A673 (cell line): ENCODE measurements at regions not wholly inside any gene's neighbourhood (a gene's known extent, or its start where the extent isn't known, plus 50 kb on each side); places are given as distances from the start of the nearest gene placed in this dataset.

Source experiments
- BruUV-seq: library from RNA; stranded (reverse); fragments of 400-500 nt; replicated peaks from 2 replicates; lab custom pipeline; 2021; lab: Mats Ljungman, UMichigan
- CTCF ChIA-PET: fragments of 300-600 bp; sonication (Branson Sonifier 250); formaldehyde crosslinking; loops from one replicate; lab custom pipeline; 2022; ENCODE audit warnings: antibody characterized with exemption; lab: Charles Lee
- POLR2A ChIA-PET: fragments of 300-600 bp; sonication (Branson Sonifier 250); formaldehyde crosslinking; loops from one replicate; lab custom pipeline; 2022; ENCODE audit warnings: antibody characterized with exemption; ENCODE audit not compliant: low non-redundant PET; lab: Charles Lee
- DNase-seq: peaks from one replicate; pipeline ENCODE4 v3.0.0-alpha.2; 2015; ENCODE audit warnings: low spot score
- H3K27ac ChIP-seq: fragments of 200-600 bp; sonication (generic); 2 replicates; pipeline ENCODE4 v1.5.1; 2016; ENCODE audit warnings: mixed run types, low read depth, mild to moderate bottlenecking, mixed read lengths, antibody characterized with exemption, low read length; ENCODE audit not compliant: poor library complexity, severe bottlenecking
- H3K27me3 ChIP-seq: fragments of 200-600 bp; sonication (generic); replicated peaks from 2 replicates; pipeline ENCODE4 v1.6.1; 2017; ENCODE audit warnings: mixed run types, low read depth, mild to moderate bottlenecking, mixed read lengths, antibody characterized with exemption, low read length; ENCODE audit not compliant: insufficient read depth, poor library complexity
- H3K36me3 ChIP-seq: fragments of 200-600 bp; sonication (generic); 2 replicates; pipeline ENCODE4 v1.6.1; 2016; ENCODE audit warnings: mixed run types, mild to moderate bottlenecking, mixed read lengths, antibody characterized with exemption, low read length; ENCODE audit not compliant: insufficient read depth, poor library complexity, severe bottlenecking
- H3K4me1 ChIP-seq: fragments of 200-600 bp; sonication (generic); 2 replicates; pipeline ENCODE4 v1.6.1; 2017; ENCODE audit warnings: mixed run types, mild to moderate bottlenecking, mixed read lengths, antibody characterized with exemption, low read length; ENCODE audit not compliant: insufficient read depth, poor library complexity, severe bottlenecking
- H3K4me3 ChIP-seq: fragments of 200-600 bp; sonication (generic); 2 replicates; pipeline ENCODE4 v1.5.1; 2016; ENCODE audit warnings: low read depth, mixed run types, mild to moderate bottlenecking, mixed read lengths, low read length; ENCODE audit not compliant: poor library complexity, severe bottlenecking
- H3K9me3 ChIP-seq: fragments of 200-600 bp; sonication (generic); 2 replicates; pipeline ENCODE4 v1.6.1; 2016; ENCODE audit warnings: mixed run types, low read depth, mild to moderate bottlenecking, mixed read lengths, antibody characterized with exemption, low read length; ENCODE audit not compliant: poor library complexity, severe bottlenecking
- CTCF ChIP-seq: fragments of 300-800, 200-600 bp; sonication (generic); conservative IDR thresholded peaks from 2 replicates; pipeline ENCODE4 v1.5.1; 2017; ENCODE audit warnings: low read depth, mild to moderate bottlenecking, antibody characterized with exemption, low read length, moderate library complexity, mixed read lengths
- EZH2 ChIP-seq: fragments of 200-600 bp; sonication (generic); IDR thresholded peaks from 2 replicates; pipeline ENCODE4 v1.6.1; 2017; ENCODE audit warnings: borderline replicate concordance, low read depth, mild to moderate bottlenecking, mixed read lengths, antibody characterized with exemption, low read length; ENCODE audit not compliant: poor library complexity, severe bottlenecking
- intact Hi-C: fragments of 100-400 bp; cut with micrococcal nuclease; formaldehyde crosslinking; loops from one replicate; pipeline ENCODE4 v1.10.0; 2022; ENCODE audit not compliant: unreplicated experiment

GRCh38 chr4:64564126-64564525, 154.9 kb upstream of the TECRL start:
- Histone ChIP-seq H3K27me3 (no peaks in the 10 kb centered on the region), H3K4me3 (no peak overlapping the region), H3K27ac (no peak overlapping the region), H3K36me3 (no peaks in the 10 kb centered on the region), H3K4me1 (no peaks in the 10 kb centered on the region), H3K9me3 (no peaks in the 10 kb centered on the region)
- TF ChIP-seq EZH2 (no peak), CTCF (no peak)
- intact Hi-C loops, result no loop called here
- POLR2A ChIA-PET, result no interaction called here
- DNase-seq, result no peak
- no TSS peak for BruUV-seq
- CTCF ChIA-PET, result no interaction called here

- Histone ChIP-seq H3K9me3 (no peaks in the 10 kb centered on the region), H3K4me3 (no peak overlapping the region), H3K4me1 (no peaks in the 10 kb centered on the region), H3K36me3 (no peaks in the 10 kb centered on the region), H3K27ac (no peak overlapping the region), H3K27me3 (no peaks in the 10 kb centered on the region)
- TF ChIP-seq CTCF (no peak), EZH2 (no peak)
- ChIA-PET POLR2A (no interaction called here), CTCF (no interaction called here)
- intact Hi-C loops, result no loop called here
- no peak for DNase-seq
- BruUV-seq, result no TSS peak
Observed at GRCh38 chr4:64559571-64559970, 150.3 kb upstream of the TECRL start.

- Histone ChIP-seq H3K9me3 (no peaks in the 10 kb centered on the region), H3K4me1 (no peaks in the 10 kb centered on the region), H3K27me3 (no peaks in the 10 kb centered on the region), H3K36me3 (no peaks in the 10 kb centered on the region), H3K4me3 (no peak overlapping the region), H3K27ac (no peak overlapping the region)
- no TSS peak for BruUV-seq
- no peak for DNase-seq
- CTCF ChIA-PET, result no interaction called here
- TF ChIP-seq EZH2, result no peak
- no peak for TF ChIP-seq CTCF
- intact Hi-C loops, result no loop called here
- POLR2A ChIA-PET, result no interaction called here
Observed at GRCh38 chr4:64551125-64551524, 141.9 kb upstream of the TECRL start.
